ENCODE measurements at regions not wholly inside any gene's neighbourhood (a gene's known extent, or its start where the extent isn't known, plus 50 kb on each side); places are given as distances from the start of the nearest gene placed in this dataset.

DNA sequence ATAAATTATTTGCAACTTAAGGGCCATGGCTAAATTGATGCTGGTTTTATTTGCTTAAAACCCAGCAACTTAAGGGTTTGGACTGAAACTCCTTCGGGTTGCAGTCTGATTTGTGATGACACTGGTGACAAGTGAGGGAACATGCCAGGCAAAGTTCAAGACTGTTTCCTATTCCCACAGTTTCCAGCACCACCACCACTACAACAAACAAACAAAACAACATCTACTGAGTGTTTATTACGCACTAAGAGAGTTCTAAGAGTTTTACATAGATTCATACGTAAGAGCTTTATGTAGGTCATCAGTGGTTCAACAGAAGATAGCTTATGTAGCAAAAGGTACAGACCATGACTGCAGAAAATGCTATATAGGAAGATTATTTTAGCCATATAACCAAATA lies 1582.1 kb downstream of the BRINP3 start:
- TF ChIP-seq, protein P1, sequence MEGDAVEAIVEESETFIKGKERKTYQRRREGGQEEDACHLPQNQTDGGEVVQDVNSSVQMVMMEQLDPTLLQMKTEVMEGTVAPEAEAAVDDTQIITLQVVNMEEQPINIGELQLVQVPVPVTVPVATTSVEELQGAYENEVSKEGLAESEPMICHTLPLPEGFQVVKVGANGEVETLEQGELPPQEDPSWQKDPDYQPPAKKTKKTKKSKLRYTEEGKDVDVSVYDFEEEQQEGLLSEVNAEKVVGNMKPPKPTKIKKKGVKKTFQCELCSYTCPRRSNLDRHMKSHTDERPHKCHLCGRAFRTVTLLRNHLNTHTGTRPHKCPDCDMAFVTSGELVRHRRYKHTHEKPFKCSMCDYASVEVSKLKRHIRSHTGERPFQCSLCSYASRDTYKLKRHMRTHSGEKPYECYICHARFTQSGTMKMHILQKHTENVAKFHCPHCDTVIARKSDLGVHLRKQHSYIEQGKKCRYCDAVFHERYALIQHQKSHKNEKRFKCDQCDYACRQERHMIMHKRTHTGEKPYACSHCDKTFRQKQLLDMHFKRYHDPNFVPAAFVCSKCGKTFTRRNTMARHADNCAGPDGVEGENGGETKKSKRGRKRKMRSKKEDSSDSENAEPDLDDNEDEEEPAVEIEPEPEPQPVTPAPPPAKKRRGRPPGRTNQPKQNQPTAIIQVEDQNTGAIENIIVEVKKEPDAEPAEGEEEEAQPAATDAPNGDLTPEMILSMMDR (IDR thresholded peaks at IDR 0.05): no peak
- TF ChIP-seq POLR2A (IDR thresholded peaks at IDR 0.05): no peak
